CD4-positive, alpha-beta T cell treated with Interleukin-2 at 100 ng/mL for 4 hours (primary cell): ENCODE measurements at regions not wholly inside any gene's neighbourhood (a gene's known extent, or its start where the extent isn't known, plus 50 kb on each side); places are given as distances from the start of the nearest gene placed in this dataset.
A peak's percentile ranks its signal among the peaks of the same experiment; 100 is the strongest.

Experiments
- DNase-seq: peaks from one replicate; pipeline ENCODE4 v3.0.0-alpha.2; 2020; ENCODE audit warnings: low spot score

DNA sequence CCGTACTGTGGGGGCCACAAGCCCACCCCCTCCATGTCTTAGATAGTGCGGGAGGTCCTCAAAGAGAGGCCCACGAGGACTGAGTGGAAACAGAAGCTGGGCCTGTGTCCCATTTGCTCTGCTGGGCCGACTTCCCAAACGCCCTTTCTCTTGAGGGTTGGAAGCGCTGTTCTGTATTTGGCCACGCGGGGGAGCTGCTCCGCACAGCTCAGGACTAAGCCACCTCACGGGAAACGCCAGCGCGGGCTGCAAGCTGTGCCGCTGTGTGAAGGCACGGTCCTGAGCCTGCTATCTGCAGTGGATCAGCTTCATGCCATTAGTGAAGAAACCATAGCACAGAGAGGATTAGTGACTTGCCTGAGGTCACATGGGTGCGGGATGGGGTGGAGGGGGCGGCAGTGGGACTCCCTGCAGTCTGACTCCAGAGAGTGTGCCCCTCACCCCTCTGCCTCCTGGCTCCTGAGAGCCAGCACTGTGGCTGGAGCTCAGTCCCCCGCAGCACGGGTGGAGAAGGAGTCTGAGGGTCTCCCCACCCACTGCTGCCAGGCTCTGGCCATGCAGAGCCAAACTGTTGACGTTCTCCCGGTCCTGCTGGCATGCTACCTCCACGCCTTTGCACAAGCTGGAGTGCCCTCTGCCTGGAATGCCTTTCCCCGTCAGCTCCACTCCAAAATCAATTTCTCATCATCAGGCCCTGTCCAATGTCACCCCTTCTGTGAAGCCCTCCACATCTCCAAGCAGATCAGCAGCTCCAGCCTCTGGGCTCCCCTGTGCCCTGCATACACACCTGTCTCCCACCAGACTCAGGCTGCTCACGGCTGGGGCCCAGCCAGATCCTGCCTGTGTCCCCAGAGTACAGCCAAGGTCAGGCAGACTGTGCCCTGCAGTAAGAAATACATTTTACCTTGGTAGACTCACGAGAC lies 51.5 kb upstream of the LRRC32 start:
- peak; percentile 69 for DNase-seq

- no peak for DNase-seq
These were observed 52.6 kb upstream of the LRRC32 start for GRCh38 chr11:76723142-76723541.

DNA sequence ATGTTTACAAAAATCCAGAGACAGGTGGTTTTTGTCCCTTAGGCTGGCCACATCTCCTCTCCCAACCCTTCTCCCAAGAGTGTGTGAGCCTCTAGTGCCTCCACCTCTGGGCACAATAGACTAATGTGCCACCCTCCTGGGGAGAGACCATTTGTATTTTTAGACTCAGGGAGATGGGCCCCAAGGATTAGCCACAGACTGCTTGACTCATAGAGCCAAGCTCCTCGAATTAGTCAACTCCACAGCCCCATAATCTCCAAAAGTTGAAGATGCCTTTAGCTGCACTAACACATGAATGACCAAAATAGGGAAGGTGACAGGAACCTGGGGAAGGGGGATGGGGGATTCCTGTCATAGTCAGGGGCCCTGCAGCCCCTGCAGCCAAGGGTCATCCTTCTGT lies 53.0 kb upstream of the LRRC32 start:
- no peak for DNase-seq

DNA sequence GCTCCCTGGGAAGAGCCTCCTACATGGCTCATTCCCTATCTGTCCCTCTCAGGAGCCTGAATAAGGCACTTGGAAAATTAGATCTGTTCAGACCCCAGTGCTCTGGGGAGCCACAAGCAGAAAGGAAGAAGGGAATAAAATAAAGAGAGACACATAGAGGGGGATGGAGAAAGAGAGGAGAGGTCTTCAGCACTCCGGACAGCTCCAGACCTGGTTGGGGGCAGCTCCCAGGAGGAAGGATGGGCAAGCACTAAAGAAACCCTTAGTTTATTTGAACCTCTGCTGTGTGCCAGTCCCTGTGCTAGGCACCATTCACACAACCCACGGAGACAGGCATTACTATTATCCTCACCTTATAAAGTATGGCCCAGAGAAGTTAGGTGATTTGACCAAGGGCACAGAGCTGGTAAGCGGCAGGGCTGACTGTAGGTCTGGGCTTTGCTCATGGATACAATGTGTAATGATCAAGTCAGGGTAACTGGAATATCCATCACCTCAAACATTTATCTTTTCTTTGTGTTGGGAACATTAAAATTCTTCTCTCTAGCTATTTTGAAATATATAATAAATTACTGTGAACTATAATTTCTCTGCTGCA lies 53.7 kb upstream of the LRRC32 start:
- no peak for DNase-seq

GRCh38 chr11:76728227-76728626 lies 54.9 kb upstream of the TSKU start:
- no peak for DNase-seq

DNA sequence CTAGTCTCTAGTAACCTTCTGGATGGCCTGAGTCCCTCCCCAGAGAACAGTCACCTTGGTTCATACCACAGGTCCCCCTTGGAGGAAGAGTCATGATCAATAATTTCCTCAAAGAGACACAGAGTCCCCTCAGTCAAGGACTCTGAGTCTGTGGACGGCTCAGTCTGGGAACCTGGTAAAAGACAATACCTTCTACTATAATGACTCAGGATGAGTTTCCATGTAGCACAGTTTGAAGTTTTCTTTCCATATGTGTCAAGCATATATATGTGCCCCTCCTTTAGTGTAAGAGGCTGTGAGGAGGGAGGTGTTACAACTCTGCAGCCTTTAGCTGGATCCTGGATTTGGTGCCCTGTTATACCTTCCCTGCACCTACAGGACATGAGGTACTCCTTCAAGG lies 54.4 kb upstream of the TSKU start:
- DNase-seq = no peak

- DNase-seq = no peak
These were observed 53.9 kb upstream of the TSKU start for GRCh38 chr11:76729214-76729613.

DNA sequence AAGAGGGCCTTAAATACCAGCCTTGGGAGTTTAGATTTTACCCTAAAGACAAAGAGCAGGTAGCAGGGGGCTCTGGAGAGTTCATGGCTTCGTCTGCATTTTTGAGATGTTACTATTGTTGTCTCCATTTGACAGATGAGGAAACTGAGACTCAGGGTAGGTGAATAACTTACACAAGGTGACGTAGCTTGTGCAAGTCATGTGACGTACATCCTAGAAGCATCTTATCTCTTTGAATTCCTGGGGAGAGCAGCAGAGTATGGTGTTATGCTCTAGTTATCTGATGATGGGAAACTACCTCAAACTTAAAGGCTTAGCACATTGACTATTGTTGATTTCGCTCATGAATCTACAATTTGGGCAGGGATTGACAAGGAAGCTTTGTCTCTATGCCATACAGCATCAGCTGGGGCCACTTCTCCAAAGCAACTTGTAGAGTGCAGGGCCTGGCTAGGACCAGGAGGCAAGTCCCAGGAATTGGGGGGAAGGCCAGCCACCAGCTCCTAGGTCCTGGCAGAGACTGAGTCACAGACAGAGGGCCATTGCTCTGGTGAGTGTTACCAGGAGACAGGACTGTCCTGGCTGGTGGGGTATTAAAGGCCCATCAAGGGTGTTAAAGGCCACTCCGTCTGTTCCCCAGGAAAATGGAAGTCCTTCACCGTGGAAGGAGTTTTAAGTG lies 52.1 kb upstream of the TSKU start:
- DNase-seq = no peak

- no peak for DNase-seq
These were observed 50.5 kb upstream of the TSKU start for GRCh38 chr11:76732643-76733042.
